Sigmoid colon (tissue), 6 donors: ENCODE measurements at regions not wholly inside any gene's neighbourhood (a gene's known extent, or its start where the extent isn't known, plus 50 kb on each side); places are given as distances from the start of the nearest gene placed in this dataset.

Experiments
- DNase-seq: peaks from one replicate; pipeline ENCODE4 v3.0.0-alpha.2; 2019
- H3K27ac ChIP-seq, 4 donors: fragments of 200-600 bp; sonication (generic); one replicate each; pipeline ENCODE4 v1.5.1; 2016 to 2019; ENCODE audit warnings: mild to moderate bottlenecking in 1 of 4
- H3K27me3 ChIP-seq, 3 donors: fragments of 200-600 bp; sonication (generic); one replicate each; pipeline ENCODE4 v1.5.1; 2019; ENCODE audit warnings: mild to moderate bottlenecking in 1 of 3
- H3K36me3 ChIP-seq, 4 donors: fragments of 200-600 bp; sonication (generic); one replicate each; pipeline ENCODE4 v1.5.1; 2016 to 2019
- H3K4me1 ChIP-seq, 4 donors: fragments of 200-600 bp; sonication (generic); one replicate each; pipeline ENCODE4 v1.5.1; 2017 to 2019
- H3K4me3 ChIP-seq, 4 donors: fragments of 200-600 bp; sonication (generic); one replicate each; pipeline ENCODE4 v1.5.1; 2017 to 2019; ENCODE audit warnings: mild to moderate bottlenecking in 2 of 4, moderate library complexity in 1 of 4
- H3K9me3 ChIP-seq, 4 donors: fragments of 200-600 bp in 3 of 4; sonication (generic) in 3 of 4; one replicate each; pipeline versions ENCODE4 v1.5.1 to v1.6.1; 2013 to 2019
- CTCF ChIP-seq, 4 experiments: fragments of 450-650 bp in 3 of 4; fragments of 200-600 bp in 1 of 4; IDR thresholded peaks; one replicate each; pipeline ENCODE4 v1.5.1; 2016 to 2019; ENCODE audit warnings: antibody characterized with exemption in 4 of 4, mild to moderate bottlenecking in 3 of 4, moderate library complexity in 2 of 4
- EP300 ChIP-seq, 4 donors: sonication (generic); formaldehyde crosslinking; IDR thresholded peaks; one replicate each; pipeline ENCODE4 v1.6.1; 2017; ENCODE audit warnings: antibody characterized with exemption in 4 of 4
- POLR2A ChIP-seq, 2 donors: fragments of 450-650 bp; IDR thresholded peaks; one replicate each; pipeline ENCODE4 v1.6.1; 2016; ENCODE audit warnings: antibody characterized with exemption in 2 of 2, mild to moderate bottlenecking in 2 of 2, moderate library complexity in 2 of 2
- POLR2AphosphoS5 ChIP-seq, 4 donors: sonication (generic); formaldehyde crosslinking; IDR thresholded peaks; one replicate each; pipeline ENCODE4 v1.6.1; 2017; ENCODE audit warnings: antibody characterized with exemption in 4 of 4
- WGBS, 2 donors: extraction: QIAGEN DNeasy Blood & Tissue Kit; methylation state at CpG; one replicate each; pipeline ENCODE4 v1.1.7; 2013; 5-methylcytosine and 5-hydroxymethylcytosine counted together
- intact Hi-C: fragments of 100-400 bp; cut with DNase I; formaldehyde crosslinking; loops from one replicate; pipeline ENCODE4 v1.15.1; 2023
- donor health status: healthy with polysubstance abuse.
- donor health status: healthy.

- intact Hi-C loops = no loop called here
Measured at GRCh38 chr5:98414938-98415337, 358.5 kb upstream of the RGMB start.

GRCh38 chr5:98415663-98416062 is 357.8 kb upstream of the RGMB start:
- no peak for DNase-seq
- Histone ChIP-seq H3K27me3 (no peaks in the 10 kb centered on the region), H3K4me1 (no peaks in the 10 kb centered on the region), H3K9me3 (peaks cover 0 to 2% (median 0%) of the 10 kb centered on the region in 4 donors), H3K4me3 (no peak overlapping the region), H3K36me3 (no peaks in the 10 kb centered on the region), H3K27ac (no peak overlapping the region)
- intact Hi-C loops = no loop called here
- 97 to 98% methylated on average over 1 of the region's 1 CpG for WGBS, 2 donors
- no peak for TF ChIP-seq POLR2A (IDR thresholded peaks at IDR 0.05)
- no peak for TF ChIP-seq POLR2AphosphoS5 (IDR thresholded peaks at IDR 0.05)
- no peak for TF ChIP-seq EP300 (IDR thresholded peaks at IDR 0.05)
- TF ChIP-seq CTCF (IDR thresholded peaks at IDR 0.05) = no peak

More at GRCh38 chr5:98414938-98415337, 358.5 kb upstream of the RGMB start:
- Histone ChIP-seq H3K27me3 (no peaks in the 10 kb centered on the region), H3K4me3 (no peak overlapping the region), H3K4me1 (no peaks in the 10 kb centered on the region), H3K36me3 (no peaks in the 10 kb centered on the region), H3K27ac (no peak overlapping the region), H3K9me3 (peaks cover 0 to 2% (median 0%) of the 10 kb centered on the region in 4 donors)
- TF ChIP-seq EP300 (IDR thresholded peaks at IDR 0.05) (no peak), POLR2A (IDR thresholded peaks at IDR 0.05) (no peak), POLR2AphosphoS5 (IDR thresholded peaks at IDR 0.05) (no peak), CTCF (IDR thresholded peaks at IDR 0.05) (no peak)
- no peak for DNase-seq

- intact Hi-C loops = no loop called here
- H3K27me3 ChIP-seq = no peaks in the 10 kb centered on the region
- H3K4me3 ChIP-seq = no peak overlapping the region
Measured at GRCh38 chr5:98416541-98416940, 356.9 kb upstream of the RGMB start.

GRCh38 chr5:98419825-98420224 is 353.6 kb upstream of the RGMB start:
- Histone ChIP-seq H3K9me3 (peaks cover 0 to 2% (median 0%) of the 10 kb centered on the region in 4 donors), H3K27me3 (no peaks in the 10 kb centered on the region), H3K4me3 (no peak overlapping the region), H3K4me1 (peaks cover 0 to 7% (median 5%) of the 10 kb centered on the region in 4 donors), H3K36me3 (no peaks in the 10 kb centered on the region), H3K27ac (no peak overlapping the region)
- TF ChIP-seq POLR2AphosphoS5 (IDR thresholded peaks at IDR 0.05) (no peak), CTCF (IDR thresholded peaks at IDR 0.05) (no peak), POLR2A (IDR thresholded peaks at IDR 0.05) (no peak), EP300 (IDR thresholded peaks at IDR 0.05) (no peak)
- no peak for DNase-seq
- intact Hi-C loops = no loop called here
- WGBS, 2 donors = 4 to 45% methylated on average over 1 of the region's 1 CpG

More at GRCh38 chr5:98416541-98416940, 356.9 kb upstream of the RGMB start:
- H3K36me3 ChIP-seq = no peaks in the 10 kb centered on the region
- H3K9me3 ChIP-seq = peaks cover 0 to 2% (median 0%) of the 10 kb centered on the region in 4 donors
- no peak for DNase-seq
- no peak overlapping the region for H3K27ac ChIP-seq
- TF ChIP-seq POLR2A (IDR thresholded peaks at IDR 0.05) = no peak
- TF ChIP-seq POLR2AphosphoS5 (IDR thresholded peaks at IDR 0.05) = no peak
- no peak for TF ChIP-seq CTCF (IDR thresholded peaks at IDR 0.05)
- TF ChIP-seq EP300 (IDR thresholded peaks at IDR 0.05) = no peak
- no peaks in the 10 kb centered on the region for H3K4me1 ChIP-seq
